AG09309 (cell line): ENCODE measurements at regions not wholly inside any gene's neighbourhood (a gene's known extent, or its start where the extent isn't known, plus 50 kb on each side); places are given as distances from the start of the nearest gene placed in this dataset.
"Not testable (repeated sequence)": the region's sequence is repeated elsewhere in the genome, so short reads cannot be mapped to it uniquely, and the experiment has no call there.

Experiments
- DNase-seq: peaks from one replicate; pipeline ENCODE4 v3.0.0-alpha.2; 2010; ENCODE audit warnings: low read depth
- H3K4me3 ChIP-seq: 2 replicates; pipeline ENCODE4 v1.5.1; 2011; ENCODE audit warnings: mild to moderate bottlenecking, low read depth, low read length, moderate library complexity; ENCODE audit not compliant: control insufficient read depth
- CTCF ChIP-seq: IDR thresholded peaks from 2 replicates; pipeline ENCODE4 v1.5.1; 2011; ENCODE audit warnings: mild to moderate bottlenecking, low read depth, low read length, inconsistent platforms; ENCODE audit not compliant: insufficient read depth, control insufficient read depth; ENCODE audit errors: missing control alignments

DNA sequence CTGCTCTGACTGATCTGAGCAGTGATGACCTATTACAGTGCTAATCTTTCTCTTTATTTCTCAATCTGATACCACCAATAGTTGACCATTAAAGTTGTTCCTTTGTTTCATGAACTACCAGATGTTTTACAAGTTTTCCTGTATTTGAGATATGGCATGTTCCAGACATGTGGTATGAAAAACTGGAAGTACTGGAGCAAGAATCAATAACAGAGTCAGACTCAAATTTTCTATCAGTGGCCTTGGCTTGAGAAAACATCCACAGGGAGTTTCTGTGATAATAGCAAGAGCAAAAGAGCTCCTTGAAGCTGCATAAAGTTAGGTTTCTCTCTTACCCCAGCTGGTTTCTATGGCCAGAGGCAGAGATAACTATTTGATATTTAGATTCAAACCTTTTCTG lies 469.0 kb upstream of the STEAP1 start:
- TF ChIP-seq CTCF, result no peak
- no peak for DNase-seq
- no peak overlapping the region for H3K4me3 ChIP-seq

DNA sequence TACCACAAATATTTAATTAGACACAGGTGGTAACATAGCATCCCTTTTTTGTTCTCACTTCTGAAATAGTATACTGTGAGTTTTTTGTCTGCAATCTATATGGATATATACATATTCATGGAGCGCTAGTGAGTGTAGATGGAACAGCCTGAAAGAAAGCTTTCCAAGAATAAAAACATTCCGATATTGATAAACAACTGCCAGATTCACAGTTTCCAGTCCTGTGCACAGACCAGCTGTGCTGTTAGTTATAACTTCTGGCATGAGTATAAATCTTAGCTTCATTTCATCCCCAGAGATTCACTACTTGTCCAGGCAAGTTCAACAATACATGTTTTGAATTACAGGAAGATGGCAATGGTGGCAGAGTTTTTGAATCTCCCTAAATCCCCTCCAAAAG lies 467.1 kb upstream of the STEAP1 start:
- no peak for DNase-seq
- H3K4me3 ChIP-seq, result no peak overlapping the region
- no peak for TF ChIP-seq CTCF

- TF ChIP-seq CTCF, result no peak
- DNase-seq, result no peak
- no peak overlapping the region for H3K4me3 ChIP-seq
Observed at GRCh38 chr7:89695241-89695640, 459.0 kb upstream of the STEAP1 start.

GRCh38 chr7:89714131-89714530 lies 440.1 kb upstream of the STEAP1 start:
- DNase-seq, result no peak
- no peak overlapping the region for H3K4me3 ChIP-seq
- TF ChIP-seq CTCF, result no peak

GRCh38 chr7:89718941-89719340 lies 435.3 kb upstream of the STEAP1 start:
- not testable (repeated sequence) for DNase-seq, H3K4me3 ChIP-seq

DNA sequence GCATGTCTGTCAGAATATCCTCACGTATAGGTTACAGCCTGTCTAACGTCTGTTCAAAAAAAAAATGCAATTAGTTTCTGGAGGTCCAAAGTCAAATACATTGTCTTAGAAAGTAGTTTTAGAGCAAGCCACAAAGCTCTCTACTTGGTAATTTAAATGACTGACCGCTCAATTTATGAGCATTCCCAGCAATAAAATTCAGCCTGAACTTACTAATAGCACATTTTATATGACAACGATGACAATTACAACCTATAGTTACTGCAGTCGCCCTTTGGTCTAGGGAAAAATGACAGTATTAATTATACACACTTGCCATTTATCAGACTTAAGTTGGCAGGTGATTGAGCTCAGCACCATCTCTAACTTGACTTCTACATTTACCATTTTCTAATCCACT lies 425.8 kb upstream of the STEAP1 start:
- H3K4me3 ChIP-seq, result no peak overlapping the region
- TF ChIP-seq CTCF, result no peak
- no peak for DNase-seq

- TF ChIP-seq CTCF, result no peak
- no peak for DNase-seq
- H3K4me3 ChIP-seq, result no peak overlapping the region
Observed at GRCh38 chr7:89731751-89732445, 422.4 kb upstream of the STEAP1 start.
